ENCODE measurements at regions not wholly inside any gene's neighbourhood (a gene's known extent, or its start where the extent isn't known, plus 50 kb on each side); places are given as distances from the start of the nearest gene placed in this dataset.
"Not testable (repeated sequence)": the region's sequence is repeated elsewhere in the genome, so short reads cannot be mapped to it uniquely, and the experiment has no call there.

- no peak for DNase-seq
Measured at GRCh38 chr10:34015700-34016099, 681.2 kb upstream of the NRP1 start.

- DNase-seq: no peak
Measured at GRCh38 chr10:34013235-34013634, 678.8 kb upstream of the NRP1 start.

GRCh38 chr10:34010891-34011290 lies 676.4 kb upstream of the NRP1 start:
- no peak for DNase-seq

GRCh38 chr10:34010228-34010627 lies 675.8 kb upstream of the NRP1 start:
- DNase-seq: not testable (repeated sequence)

DNA sequence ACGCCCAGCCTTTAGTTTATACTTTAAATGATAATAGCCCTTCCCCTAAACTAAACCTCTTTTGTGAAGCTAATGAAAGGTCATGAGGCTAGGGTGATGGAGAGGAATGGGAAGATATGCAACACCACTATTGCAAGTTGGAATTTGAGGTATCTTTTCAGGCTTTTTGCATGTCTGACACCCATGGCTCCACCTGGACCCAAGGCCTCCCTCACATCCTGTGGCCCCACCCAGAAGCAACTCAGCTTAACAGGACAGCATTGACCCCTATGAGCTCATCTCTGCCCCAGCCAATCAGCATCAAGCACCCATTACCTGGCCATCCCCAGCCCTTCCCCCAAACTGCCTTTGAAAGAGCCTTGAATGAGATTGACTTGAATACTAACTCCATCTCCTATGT lies 674.2 kb upstream of the NRP1 start:
- DNase-seq: no peak

GRCh38 chr10:34006471-34006870 lies 672.0 kb upstream of the NRP1 start:
- DNase-seq: no peak

DNA sequence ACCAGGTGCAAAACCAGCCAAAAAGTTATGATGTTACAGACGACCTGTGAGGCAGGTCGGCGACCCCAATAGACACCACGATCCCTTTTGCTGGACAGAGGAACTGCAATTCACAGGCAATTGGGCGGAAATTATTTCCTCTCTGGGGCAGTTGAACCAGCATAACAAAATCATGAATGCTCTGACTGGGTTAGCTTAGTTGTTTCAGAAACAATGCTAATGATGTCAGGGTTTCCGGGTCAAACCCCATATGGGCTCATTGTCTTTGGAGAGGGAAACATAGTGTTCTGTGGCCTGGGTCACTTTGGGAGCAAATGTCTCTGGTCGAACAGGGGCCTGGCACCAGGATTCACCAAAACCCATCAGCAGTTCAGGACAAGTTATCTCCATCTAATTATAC lies 669.1 kb upstream of the NRP1 start:
- no peak for DNase-seq

DNA sequence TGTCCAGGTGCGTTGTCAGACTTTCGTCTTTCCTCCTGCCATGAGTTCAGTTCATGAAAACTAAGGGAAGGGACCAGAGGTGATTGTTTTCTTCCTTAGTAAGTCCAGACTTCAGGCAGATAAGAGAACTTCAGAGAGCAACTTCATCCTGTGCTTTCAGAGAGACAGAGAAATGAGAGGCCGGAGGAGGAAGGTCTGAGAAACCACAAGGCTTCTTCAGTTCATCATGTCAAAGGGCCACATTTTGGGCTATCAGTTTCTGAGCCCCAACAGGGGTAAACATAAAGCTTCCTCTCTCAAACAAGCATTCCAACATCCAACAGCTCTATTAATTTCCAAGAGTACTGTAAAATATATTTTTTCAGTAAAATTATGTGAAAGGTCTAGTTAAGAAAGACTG lies 668.4 kb upstream of the NRP1 start:
- no peak for DNase-seq

GRCh38 chr10:34001831-34002230 lies 667.4 kb upstream of the NRP1 start:
- no peak for DNase-seq

DNA sequence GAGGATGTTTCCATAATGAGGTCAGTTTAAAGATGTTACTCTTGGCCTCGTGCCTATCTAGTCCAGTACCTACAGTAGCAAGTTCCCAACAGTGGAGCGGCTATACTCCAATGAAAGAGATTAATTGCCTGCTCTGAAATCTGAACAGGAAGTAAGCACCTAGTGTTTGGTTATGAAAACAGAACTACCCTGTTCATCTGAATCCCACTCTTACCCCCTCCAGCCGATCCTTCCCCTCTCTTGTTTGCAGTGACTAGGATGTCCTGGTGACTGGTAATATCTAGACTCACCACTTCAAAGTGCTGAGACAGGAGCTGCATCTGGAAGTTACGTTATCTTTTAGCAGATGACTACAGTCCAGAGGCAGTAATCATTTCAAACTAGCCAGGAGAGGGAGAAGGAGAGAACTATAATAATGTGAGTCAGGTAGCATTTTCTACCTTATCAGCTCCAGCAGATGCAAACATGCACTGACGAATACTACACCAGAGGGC lies 666.7 kb upstream of the NRP1 start:
- peak; percentile 28 for DNase-seq

GRCh38 chr10:33993917-33994316 lies 659.5 kb upstream of the NRP1 start:
- no peak for DNase-seq

DNA sequence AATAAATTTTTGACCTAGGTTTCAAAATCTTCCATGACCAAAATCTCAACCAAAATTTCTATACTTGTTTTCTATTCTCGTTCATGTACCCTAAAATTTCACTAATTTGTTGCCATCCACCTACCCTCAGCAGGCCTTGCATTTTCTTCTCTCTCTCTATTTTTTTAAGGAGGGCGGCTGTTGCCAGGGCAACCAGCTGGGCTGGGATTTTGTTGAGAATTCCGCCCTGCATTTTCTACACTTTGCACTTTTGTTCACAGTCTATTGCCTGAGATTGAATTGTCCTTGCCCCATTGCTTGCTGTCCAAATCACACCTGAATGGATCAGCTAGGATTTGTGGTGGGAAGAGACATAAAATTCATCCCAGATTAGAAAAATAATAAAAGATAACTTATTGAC lies 657.5 kb upstream of the NRP1 start:
- no peak for DNase-seq

- no peak for DNase-seq
Measured at GRCh38 chr10:33986515-33986914, 652.0 kb upstream of the NRP1 start.

DNA sequence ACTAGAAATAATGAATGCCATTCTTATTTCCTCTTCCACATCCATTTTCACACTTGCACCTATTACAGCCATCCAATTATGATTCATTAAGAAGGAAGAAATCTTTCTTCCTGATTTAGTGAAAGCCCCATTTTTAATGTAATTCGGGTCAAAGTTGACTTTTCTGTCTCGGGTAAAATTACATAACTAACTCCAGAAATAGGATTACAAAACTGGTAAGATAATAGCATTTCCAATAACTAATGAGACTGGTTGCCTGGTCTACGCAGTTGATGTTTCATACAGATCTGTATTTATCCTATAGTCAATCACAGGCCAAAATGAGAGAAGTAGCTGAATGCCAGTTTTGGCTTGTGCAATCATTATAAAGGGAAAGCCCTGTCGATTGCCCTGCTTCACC lies 651.5 kb upstream of the NRP1 start:
- DNase-seq: no peak

DNA sequence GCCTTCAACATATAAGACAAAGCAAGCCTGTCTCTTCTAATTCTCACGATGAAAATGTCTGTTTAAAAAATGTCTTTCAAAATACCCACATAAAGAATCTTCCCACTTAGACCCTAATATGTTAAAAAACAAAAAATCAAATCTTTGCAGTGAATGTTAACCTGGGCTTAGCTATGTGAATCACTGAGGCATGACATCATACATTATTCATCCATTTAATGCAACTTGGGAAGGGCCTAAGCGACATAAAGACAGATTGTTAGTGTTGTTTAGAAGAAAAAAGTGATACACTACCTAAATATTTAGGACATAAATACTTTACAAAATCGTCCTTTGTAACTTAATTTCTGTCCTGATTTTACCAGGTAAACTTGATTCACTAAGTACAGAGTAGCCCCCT lies 648.5 kb upstream of the NRP1 start:
- DNase-seq: no peak

DNA sequence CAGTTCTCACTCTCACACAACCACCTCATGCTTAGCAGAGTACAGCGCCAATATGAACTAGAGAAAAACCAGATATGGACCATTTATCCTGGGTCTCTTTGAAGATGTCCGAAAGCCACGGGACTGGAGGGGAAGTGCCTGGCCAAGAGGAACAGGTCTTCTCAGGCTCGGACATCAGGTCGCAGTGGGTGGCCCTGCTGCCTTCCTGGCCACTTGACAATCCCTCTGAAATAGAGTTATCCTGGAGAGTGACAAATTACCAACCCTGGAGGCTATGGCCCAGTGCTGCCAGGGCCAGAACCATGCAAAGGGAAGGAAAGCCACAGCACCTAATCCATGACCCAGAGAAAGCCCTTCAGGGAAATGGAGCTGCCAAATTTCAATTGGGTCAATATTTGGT lies 646.8 kb upstream of the NRP1 start:
- DNase-seq: no peak

GRCh38 chr10:33979195-33979594 lies 644.7 kb upstream of the NRP1 start:
- no peak for DNase-seq

DNA sequence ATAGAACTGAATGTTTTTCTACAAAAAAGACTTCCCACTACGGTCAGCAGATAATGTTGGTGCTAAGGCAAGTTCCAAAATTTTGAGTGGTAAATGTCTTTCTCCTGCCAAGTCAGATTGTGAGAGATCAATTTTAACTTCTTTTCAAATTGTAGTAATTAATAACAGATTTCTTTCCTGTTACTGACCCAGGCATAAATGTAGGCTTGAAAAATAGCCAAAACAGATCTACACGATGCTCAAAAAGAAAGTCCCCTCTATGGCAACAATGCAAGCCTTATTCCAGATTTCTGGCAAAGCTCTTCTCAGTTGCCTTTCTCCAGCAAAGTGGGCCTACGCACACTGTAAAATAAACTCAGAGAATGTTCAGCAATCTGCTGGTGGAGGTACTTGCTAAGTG lies 641.0 kb upstream of the NRP1 start:
- no peak for DNase-seq

GRCh38 chr10:33974976-33975478 lies 640.6 kb upstream of the NRP1 start:
- DNase-seq: no peak

- DNase-seq: no peak
Measured at GRCh38 chr10:33968983-33969382, 634.5 kb upstream of the NRP1 start.

- DNase-seq: no peak
Measured at GRCh38 chr10:33967606-33968120, 633.2 kb upstream of the NRP1 start.

DNA sequence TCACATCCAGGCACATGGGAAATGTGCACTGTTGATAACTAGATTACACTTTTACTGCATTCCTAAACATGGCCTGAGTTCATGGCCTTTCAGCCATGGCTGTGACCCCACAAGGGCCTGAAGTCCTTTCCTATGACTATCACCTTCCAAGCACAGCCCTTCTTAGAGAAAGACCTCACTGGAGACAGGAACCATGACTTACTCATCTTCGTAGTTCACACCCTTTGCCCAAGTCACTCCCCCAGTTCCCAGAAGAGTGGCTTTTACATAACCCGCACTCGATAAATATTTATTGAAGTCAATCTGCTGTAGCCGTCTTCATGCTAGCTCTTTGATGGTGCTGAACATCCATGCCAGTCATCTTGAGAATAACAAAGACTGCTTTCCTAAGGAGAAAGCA lies 632.5 kb upstream of the NRP1 start:
- DNase-seq: no peak

GRCh38 chr10:33965795-33966581 lies 631.5 kb upstream of the NRP1 start:
- no peak for DNase-seq

DNA sequence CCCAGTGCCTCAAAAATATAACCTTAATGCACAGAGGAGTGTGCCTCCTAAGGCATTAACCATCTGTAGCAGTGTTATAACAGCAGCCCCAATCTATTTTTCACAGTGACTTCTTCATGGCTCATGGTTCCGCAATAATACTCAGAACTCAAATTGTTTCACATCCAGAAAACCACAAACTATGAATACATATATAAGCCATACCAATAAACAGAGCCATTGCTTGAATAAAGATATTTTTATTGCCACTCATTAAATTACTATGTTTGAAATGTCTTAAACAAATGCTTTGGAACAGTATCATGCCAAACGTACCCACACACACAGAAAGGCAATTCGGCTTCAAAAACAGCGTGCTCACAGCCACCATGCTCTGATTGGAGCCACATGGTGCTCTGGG lies 629.3 kb upstream of the NRP1 start:
- no peak for DNase-seq

All from renal pelvis (tissue), 1 donor.